ENCODE measurements at regions not wholly inside any gene's neighbourhood (a gene's known extent, or its start where the extent isn't known, plus 50 kb on each side); places are given as distances from the start of the nearest gene placed in this dataset.

DNA sequence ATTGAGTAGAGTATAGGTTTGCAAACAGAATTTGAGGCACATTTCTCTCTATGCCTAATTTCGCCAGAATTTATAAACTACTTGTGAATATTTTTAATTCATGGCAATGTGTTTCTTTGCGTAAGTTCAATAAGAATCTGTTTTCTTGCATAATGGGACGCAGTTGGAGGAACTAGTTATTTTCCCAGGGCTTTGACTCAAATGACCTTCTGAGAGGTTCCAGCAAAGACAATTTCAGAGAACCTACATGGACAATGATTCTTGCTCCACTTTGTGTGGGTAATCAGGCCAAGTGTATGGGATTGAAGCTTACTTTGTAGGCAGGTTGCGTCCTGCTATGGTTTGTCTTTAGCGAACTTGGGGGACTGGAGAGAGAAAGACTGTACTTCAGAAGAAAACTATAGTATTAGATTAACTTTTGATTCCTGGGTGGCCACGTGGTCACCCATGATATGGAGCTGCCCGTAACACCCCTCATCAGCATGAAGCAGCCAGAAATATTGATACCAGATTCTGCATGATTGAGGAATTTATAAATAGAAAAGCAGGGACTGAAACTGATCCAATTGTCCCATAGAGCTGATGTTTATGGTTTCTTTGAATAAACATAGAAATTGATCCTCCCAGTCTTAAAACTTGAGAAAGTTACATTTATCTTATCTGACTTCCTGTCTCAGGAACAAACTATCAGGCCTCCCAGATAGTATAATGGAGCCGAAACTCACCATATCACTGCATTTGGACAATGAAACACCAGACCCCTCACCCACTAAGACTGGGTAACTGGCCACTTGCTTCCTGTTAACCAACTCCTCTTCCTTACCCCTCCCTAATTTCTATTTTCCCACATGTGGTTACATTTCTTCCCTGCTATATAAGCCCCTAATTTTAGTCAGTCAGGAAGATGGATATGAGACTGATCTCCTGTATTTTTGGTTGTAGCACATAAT lies 815.3 kb upstream of the HS6ST1 start:
- Histone ChIP-seq H3K27me3 (replicated peaks; ENCODE audit: control insufficient read depth, insufficient read depth, low read length, poor library complexity, severe bottlenecking) (no peaks in the 10 kb centered on the region), H3K4me3 (ENCODE audit: insufficient read depth, low read depth, low read length, poor library complexity, severe bottlenecking) (no peak overlapping the region)

GRCh38 chr2:129135017-129135416 lies 816.3 kb upstream of the HS6ST1 start:
- H3K4me1 ChIP-seq (ENCODE audit: control insufficient read depth, insufficient read depth, low read length, poor library complexity, severe bottlenecking): no peaks in the 10 kb centered on the region
- no peak overlapping the region for H3K4me3 ChIP-seq (ENCODE audit: insufficient read depth, low read depth, low read length, poor library complexity, severe bottlenecking)
- no peak for DNase-seq
- no peaks in the 10 kb centered on the region for H3K9me3 ChIP-seq (ENCODE audit: control insufficient read depth, low read length)
- H3K27ac ChIP-seq (ENCODE audit: insufficient read depth, low read length, poor library complexity, severe bottlenecking): no peak overlapping the region
- no peaks in the 10 kb centered on the region for H3K36me3 ChIP-seq (ENCODE audit: control insufficient read depth, insufficient read depth, low read length)
- H3K27me3 ChIP-seq (replicated peaks; ENCODE audit: control insufficient read depth, insufficient read depth, low read length, poor library complexity, severe bottlenecking): no peaks in the 10 kb centered on the region

More for the DNA sequence above, 815.3 kb upstream of the HS6ST1 start:
- no peak for DNase-seq
- Histone ChIP-seq H3K9me3 (ENCODE audit: control insufficient read depth, low read length) (no peaks in the 10 kb centered on the region), H3K4me1 (ENCODE audit: control insufficient read depth, insufficient read depth, low read length, poor library complexity, severe bottlenecking) (no peaks in the 10 kb centered on the region), H3K27ac (ENCODE audit: insufficient read depth, low read length, poor library complexity, severe bottlenecking) (no peak overlapping the region), H3K36me3 (ENCODE audit: control insufficient read depth, insufficient read depth, low read length) (no peaks in the 10 kb centered on the region)

DNA sequence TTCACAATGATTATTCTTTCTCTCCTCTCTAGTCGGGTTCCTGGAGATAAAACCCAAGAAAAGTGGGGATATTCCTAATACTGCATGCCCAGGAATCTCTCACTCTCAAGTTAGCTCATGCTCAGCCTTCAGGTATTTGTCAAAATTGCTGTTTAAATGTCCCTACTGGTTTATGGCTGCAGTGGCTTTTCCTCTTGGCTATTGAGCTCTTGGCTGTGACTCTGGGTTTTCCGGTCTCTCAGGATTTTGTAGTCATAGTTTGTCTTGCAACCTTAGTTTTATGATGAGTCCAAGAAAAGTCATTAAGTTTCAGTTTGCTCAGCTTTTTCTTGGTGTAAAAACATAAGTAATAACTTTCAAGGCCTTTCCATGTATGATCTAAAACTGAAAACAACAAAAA lies 820.7 kb upstream of the HS6ST1 start:
- H3K27me3 ChIP-seq (replicated peaks; ENCODE audit: control insufficient read depth, insufficient read depth, low read length, poor library complexity, severe bottlenecking): no peaks in the 10 kb centered on the region
- H3K4me3 ChIP-seq (ENCODE audit: insufficient read depth, low read depth, low read length, poor library complexity, severe bottlenecking): no peak overlapping the region
- H3K4me1 ChIP-seq (ENCODE audit: control insufficient read depth, insufficient read depth, low read length, poor library complexity, severe bottlenecking): no peaks in the 10 kb centered on the region
- DNase-seq: no peak
- H3K9me3 ChIP-seq (ENCODE audit: control insufficient read depth, low read length): no peaks in the 10 kb centered on the region
- no peaks in the 10 kb centered on the region for H3K36me3 ChIP-seq (ENCODE audit: control insufficient read depth, insufficient read depth, low read length)
- no peak overlapping the region for H3K27ac ChIP-seq (ENCODE audit: insufficient read depth, low read length, poor library complexity, severe bottlenecking)

DNA sequence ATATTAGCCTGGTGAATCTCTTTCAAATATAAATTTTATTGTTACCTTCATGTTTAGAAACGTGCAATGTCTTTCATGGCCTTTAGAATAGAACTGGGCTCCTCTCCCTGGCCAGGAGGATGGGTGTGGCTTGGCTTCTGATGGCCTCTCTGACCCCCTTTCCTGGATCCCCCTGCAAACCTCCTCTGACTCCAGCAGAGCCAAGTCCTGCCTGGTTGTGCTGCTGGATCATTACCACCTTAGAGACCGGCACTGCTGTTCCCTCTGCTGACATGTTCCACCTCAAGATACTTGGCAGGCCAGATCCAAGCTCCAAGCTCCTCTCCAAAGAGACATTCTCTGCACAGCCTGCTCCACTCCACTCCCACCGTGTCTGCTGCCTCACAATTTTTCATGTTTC lies 823.8 kb upstream of the HS6ST1 start:
- H3K9me3 ChIP-seq (ENCODE audit: control insufficient read depth, low read length): no peaks in the 10 kb centered on the region
- H3K27me3 ChIP-seq (replicated peaks; ENCODE audit: control insufficient read depth, insufficient read depth, low read length, poor library complexity, severe bottlenecking): no peaks in the 10 kb centered on the region

DNA sequence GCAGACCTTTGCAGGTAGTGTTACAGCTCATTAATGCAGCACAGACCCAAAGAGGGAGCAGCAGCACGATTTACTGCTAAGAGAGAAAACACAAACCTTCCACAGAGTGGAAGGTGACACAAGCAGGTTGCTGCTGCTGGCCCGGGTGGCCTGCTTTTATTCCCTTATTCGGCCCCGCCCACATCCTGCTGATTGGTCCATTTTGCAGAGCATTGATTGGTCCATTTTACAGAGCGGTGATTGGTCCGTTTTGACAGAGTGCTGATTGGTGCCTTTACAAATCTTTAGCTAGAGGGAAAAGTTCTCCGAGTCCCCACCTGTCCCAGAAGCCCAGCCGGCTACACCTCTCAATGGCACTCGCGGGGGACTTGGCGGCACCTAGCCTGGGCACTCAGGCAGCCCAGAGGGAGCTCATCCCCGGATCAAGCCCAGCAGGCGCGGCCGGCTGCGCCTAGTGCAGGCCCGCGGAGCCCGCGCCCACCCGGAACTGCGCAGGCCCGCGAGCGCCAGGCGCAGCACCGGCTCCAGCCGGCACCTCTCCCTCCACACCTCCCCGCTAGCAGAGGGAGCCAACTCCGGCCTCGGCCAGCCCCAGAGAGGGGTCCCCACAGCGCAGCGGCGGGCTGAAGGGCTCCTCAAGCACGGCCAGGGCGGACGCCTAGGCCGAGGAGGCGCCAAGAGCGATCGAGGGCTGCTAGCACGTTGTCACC lies 825.6 kb upstream of the HS6ST1 start:
- H3K27ac ChIP-seq (ENCODE audit: insufficient read depth, low read length, poor library complexity, severe bottlenecking): no peak overlapping the region
- no peaks in the 10 kb centered on the region for H3K36me3 ChIP-seq (ENCODE audit: control insufficient read depth, insufficient read depth, low read length)
- H3K9me3 ChIP-seq (ENCODE audit: control insufficient read depth, low read length): no peaks in the 10 kb centered on the region
- H3K27me3 ChIP-seq (replicated peaks; ENCODE audit: control insufficient read depth, insufficient read depth, low read length, poor library complexity, severe bottlenecking): no peaks in the 10 kb centered on the region
- H3K4me3 ChIP-seq (ENCODE audit: insufficient read depth, low read depth, low read length, poor library complexity, severe bottlenecking): no peak overlapping the region
- no peaks in the 10 kb centered on the region for H3K4me1 ChIP-seq (ENCODE audit: control insufficient read depth, insufficient read depth, low read length, poor library complexity, severe bottlenecking)
- DNase-seq: no peak

More for the DNA sequence above, 823.8 kb upstream of the HS6ST1 start:
- DNase-seq: no peak
- Histone ChIP-seq H3K27ac (ENCODE audit: insufficient read depth, low read length, poor library complexity, severe bottlenecking) (no peak overlapping the region), H3K4me1 (ENCODE audit: control insufficient read depth, insufficient read depth, low read length, poor library complexity, severe bottlenecking) (no peaks in the 10 kb centered on the region), H3K4me3 (ENCODE audit: insufficient read depth, low read depth, low read length, poor library complexity, severe bottlenecking) (no peak overlapping the region), H3K36me3 (ENCODE audit: control insufficient read depth, insufficient read depth, low read length) (no peaks in the 10 kb centered on the region)

- Histone ChIP-seq H3K36me3 (ENCODE audit: control insufficient read depth, insufficient read depth, low read length) (no peaks in the 10 kb centered on the region), H3K4me1 (ENCODE audit: control insufficient read depth, insufficient read depth, low read length, poor library complexity, severe bottlenecking) (no peaks in the 10 kb centered on the region), H3K27me3 (replicated peaks; ENCODE audit: control insufficient read depth, insufficient read depth, low read length, poor library complexity, severe bottlenecking) (no peaks in the 10 kb centered on the region), H3K4me3 (ENCODE audit: insufficient read depth, low read depth, low read length, poor library complexity, severe bottlenecking) (no peak overlapping the region), H3K27ac (ENCODE audit: insufficient read depth, low read length, poor library complexity, severe bottlenecking) (no peak overlapping the region), H3K9me3 (ENCODE audit: control insufficient read depth, low read length) (no peaks in the 10 kb centered on the region)
- DNase-seq: no peak
Measured at GRCh38 chr2:129152514-129152913, 827.0 kb upstream of the RAB6C start.

DNA sequence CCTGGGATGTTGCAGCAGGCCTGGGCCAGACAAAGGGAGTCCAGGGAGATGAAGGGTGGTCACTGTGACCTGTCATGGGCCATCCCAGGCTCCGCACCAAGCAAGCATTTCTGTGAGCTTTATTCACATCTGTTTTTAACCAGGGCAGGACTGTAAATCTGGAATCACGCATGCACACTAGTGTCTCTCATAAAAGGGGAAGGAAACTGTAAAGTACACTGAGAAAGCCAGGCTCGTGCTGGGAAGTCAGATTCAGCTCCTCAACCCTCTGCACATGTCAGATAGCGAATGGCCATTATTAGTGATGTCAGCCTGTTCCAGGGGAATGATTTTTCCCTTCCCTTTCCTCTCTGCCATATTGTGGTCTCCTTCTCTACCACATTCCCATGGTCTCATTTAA lies 818.6 kb upstream of the RAB6C start:
- Histone ChIP-seq H3K36me3 (ENCODE audit: control insufficient read depth, insufficient read depth, low read length) (no peaks in the 10 kb centered on the region), H3K9me3 (ENCODE audit: control insufficient read depth, low read length) (no peaks in the 10 kb centered on the region)

GRCh38 chr2:129164220-129164949 lies 815.1 kb upstream of the RAB6C start:
- H3K9me3 ChIP-seq (ENCODE audit: control insufficient read depth, low read length): no peaks in the 10 kb centered on the region
- H3K36me3 ChIP-seq (ENCODE audit: control insufficient read depth, insufficient read depth, low read length): no peaks in the 10 kb centered on the region
- no peak overlapping the region for H3K27ac ChIP-seq (ENCODE audit: insufficient read depth, low read length, poor library complexity, severe bottlenecking)
- no peaks in the 10 kb centered on the region for H3K4me1 ChIP-seq (ENCODE audit: control insufficient read depth, insufficient read depth, low read length, poor library complexity, severe bottlenecking)
- H3K4me3 ChIP-seq (ENCODE audit: insufficient read depth, low read depth, low read length, poor library complexity, severe bottlenecking): no peak overlapping the region
- no peak for DNase-seq
- no peaks in the 10 kb centered on the region for H3K27me3 ChIP-seq (replicated peaks; ENCODE audit: control insufficient read depth, insufficient read depth, low read length, poor library complexity, severe bottlenecking)

More for the DNA sequence above, 818.6 kb upstream of the RAB6C start:
- no peaks in the 10 kb centered on the region for H3K4me1 ChIP-seq (ENCODE audit: control insufficient read depth, insufficient read depth, low read length, poor library complexity, severe bottlenecking)
- DNase-seq: no peak
- no peak overlapping the region for H3K27ac ChIP-seq (ENCODE audit: insufficient read depth, low read length, poor library complexity, severe bottlenecking)
- H3K27me3 ChIP-seq (replicated peaks; ENCODE audit: control insufficient read depth, insufficient read depth, low read length, poor library complexity, severe bottlenecking): no peaks in the 10 kb centered on the region
- H3K4me3 ChIP-seq (ENCODE audit: insufficient read depth, low read depth, low read length, poor library complexity, severe bottlenecking): no peak overlapping the region

GRCh38 chr2:129165006-129165405 lies 814.5 kb upstream of the RAB6C start:
- no peaks in the 10 kb centered on the region for H3K36me3 ChIP-seq (ENCODE audit: control insufficient read depth, insufficient read depth, low read length)
- no peaks in the 10 kb centered on the region for H3K9me3 ChIP-seq (ENCODE audit: control insufficient read depth, low read length)
- H3K4me1 ChIP-seq (ENCODE audit: control insufficient read depth, insufficient read depth, low read length, poor library complexity, severe bottlenecking): no peaks in the 10 kb centered on the region
- no peaks in the 10 kb centered on the region for H3K27me3 ChIP-seq (replicated peaks; ENCODE audit: control insufficient read depth, insufficient read depth, low read length, poor library complexity, severe bottlenecking)
- no peak for DNase-seq
- H3K4me3 ChIP-seq (ENCODE audit: insufficient read depth, low read depth, low read length, poor library complexity, severe bottlenecking): no peak overlapping the region
- no peak overlapping the region for H3K27ac ChIP-seq (ENCODE audit: insufficient read depth, low read length, poor library complexity, severe bottlenecking)
